HCT116 (cell line): ENCODE measurements at regions not wholly inside any gene's neighbourhood (a gene's known extent, or its start where the extent isn't known, plus 50 kb on each side); places are given as distances from the start of the nearest gene placed in this dataset.

ENCODE experiments used
- ATAC-seq: fragments of 200-7000 bp; cut with Tn5 transposase; 2 replicates; pipeline ENCODE4 v1.9.1; 2020; ENCODE audit warnings: mild to moderate bottlenecking, moderate library complexity
- BruUV-seq: library from RNA; stranded (reverse); fragments of 400-500 nt; replicated peaks from 2 replicates; lab custom pipeline; 2021; lab: Mats Ljungman, UMichigan
- CTCF ChIA-PET: fragments of 300-600 bp; sonication (Branson Sonifier 250); formaldehyde crosslinking; loops from one replicate; lab custom pipeline; 2021; ENCODE audit warnings: antibody characterized with exemption; lab: Charles Lee
- POLR2A ChIA-PET: fragments of 300-600, 350-600 bp; sonication (Branson Sonifier 250); formaldehyde crosslinking; loops from one replicate; lab custom pipeline; 2021; ENCODE audit warnings: antibody characterized with exemption; lab: Charles Lee
- RAD21 ChIA-PET, 2 experiments: fragments of 300-600 bp; sonication (Branson Sonifier 250); formaldehyde crosslinking; loops; one replicate each; lab custom pipeline; 2023; ENCODE audit warnings: low total read pairs in 2 of 2; ENCODE audit not compliant: uncharacterized antibody in 2 of 2, unreplicated experiment in 2 of 2, low non-redundant PET in 1 of 2; lab: Charles Lee
- DNase-seq: peaks from one replicate; pipeline ENCODE4 v3.0.0-alpha.2; 2010; ENCODE audit warnings: low read depth, low spot score
- H2AFZ ChIP-seq: fragments of 200-600 bp; shearing (Covaris generic), sonication (generic); 2 replicates; pipeline ENCODE4 v1.6.1; 2017; ENCODE audit warnings: low read depth, mixed run types, mixed read lengths, antibody characterized with exemption, low read length; ENCODE audit not compliant: poor library complexity, severe bottlenecking
- H3K27ac ChIP-seq: 2 replicates; pipeline ENCODE4 v1.5.1; 2012; ENCODE audit warnings: low read depth, low read length
- H3K27me3 ChIP-seq: fragments of 200-600 bp; sonication (generic); 2 replicates; pipeline ENCODE4 v1.6.1; 2016; ENCODE audit warnings: mixed run types, low read length, mixed read lengths; ENCODE audit not compliant: insufficient read depth
- H3K36me3 ChIP-seq, 2 experiments: fragments of 200-500 bp in 1 of 2; fragments of 200-600 bp in 1 of 2; sonication (Bioruptor generic) in 1 of 2; sonication (generic) in 1 of 2; 2 replicates each; pipeline versions ENCODE4 v1.5.1 to v1.6.1; 2014 to 2016; ENCODE audit warnings: low read length in 2 of 2, inconsistent platforms in 1 of 2, mixed read lengths in 1 of 2, mixed run types in 1 of 2; ENCODE audit not compliant: insufficient read depth in 2 of 2, control insufficient read depth in 1 of 2
- H3K4me1 ChIP-seq, 2 experiments: fragments of 200-600 bp in 1 of 2; sonication (generic) in 1 of 2; 2 replicates each; pipeline versions ENCODE4 v1.5.1 to v1.6.1; 2012 to 2017; ENCODE audit warnings: low read length in 2 of 2, inconsistent platforms in 1 of 2, mild to moderate bottlenecking in 1 of 2, mixed read lengths in 1 of 2, mixed run types in 1 of 2, moderate library complexity in 1 of 2; ENCODE audit not compliant: insufficient read depth in 2 of 2, control insufficient read depth in 1 of 2
- H3K4me2 ChIP-seq: fragments of 200-600 bp; sonication (generic); 2 replicates; pipeline ENCODE4 v1.6.1; 2017; ENCODE audit warnings: mixed run types, low read length, mixed read lengths
- H3K4me3 ChIP-seq, 2 experiments: fragments of 200-600 bp in 1 of 2; sonication (generic) in 1 of 2; replicated peaks in 1 of 2; 2 replicates each; pipeline ENCODE4 v1.5.1; 2011 to 2016; ENCODE audit warnings: low read length in 2 of 2, control low read depth in 1 of 2, low read depth in 1 of 2, mild to moderate bottlenecking in 1 of 2, mixed read lengths in 1 of 2, mixed run types in 1 of 2
- H3K79me2 ChIP-seq: fragments of 200-600 bp; sonication (generic); 2 replicates; pipeline ENCODE4 v1.6.1; 2017; ENCODE audit warnings: mild to moderate bottlenecking, mixed run types, low read length, moderate library complexity, mixed read lengths; ENCODE audit not compliant: insufficient read depth
- H3K9ac ChIP-seq: fragments of 200-600 bp; sonication (generic); 2 replicates; pipeline ENCODE4 v1.6.1; 2016; ENCODE audit warnings: low read length, mixed read lengths
- H3K9me2 ChIP-seq: fragments of 200-600 bp; sonication (generic), shearing (Covaris generic); 2 replicates; pipeline ENCODE4 v1.6.1; 2017; ENCODE audit warnings: mixed run types, mild to moderate bottlenecking, moderate library complexity; ENCODE audit not compliant: insufficient read depth
- H3K9me3 ChIP-seq, 2 experiments: fragments of 200-500 bp in 1 of 2; fragments of 200-600 bp in 1 of 2; sonication (Bioruptor generic) in 1 of 2; sonication (generic) in 1 of 2; 2 replicates each; pipeline ENCODE4 v1.6.1; 2014 to 2017; ENCODE audit warnings: low read length in 2 of 2, mixed read lengths in 2 of 2, inconsistent platforms in 1 of 2, low read depth in 1 of 2, mild to moderate bottlenecking in 1 of 2, mixed run types in 1 of 2, moderate library complexity in 1 of 2; ENCODE audit not compliant: control insufficient read depth in 1 of 2, insufficient read depth in 1 of 2
- H4K20me1 ChIP-seq: fragments of 200-600 bp; sonication (generic), shearing (Covaris generic); 2 replicates; pipeline ENCODE4 v1.6.1; 2017; ENCODE audit warnings: mixed run types, mild to moderate bottlenecking, moderate library complexity; ENCODE audit not compliant: insufficient read depth
- CEBPB ChIP-seq: IDR thresholded peaks from 2 replicates; pipeline ENCODE4 v1.6.1; 2012; ENCODE audit warnings: low read depth
- EZH2 ChIP-seq: fragments of 200-600 bp; sonication (generic); IDR thresholded peaks from 2 replicates; pipeline ENCODE4 v1.6.1; 2017; ENCODE audit warnings: antibody characterized with exemption, mixed run types
- EZH2phosphoT487 ChIP-seq: fragments of 200-600 bp; IDR thresholded peaks from 2 replicates; pipeline ENCODE4 v1.6.1; 2018; ENCODE audit warnings: antibody characterized with exemption, borderline replicate concordance
- FOSL1 ChIP-seq: IDR thresholded peaks from 2 replicates; pipeline ENCODE4 v1.6.1; 2012; ENCODE audit warnings: low read depth
- POLR2A ChIP-seq: IDR thresholded peaks from 2 replicates; pipeline ENCODE4 v1.7.0; 2011; ENCODE audit warnings: borderline replicate concordance; ENCODE audit not compliant: insufficient read depth, insufficient read length; ENCODE audit errors: extremely low read depth
- POLR2AphosphoS5 ChIP-seq: IDR thresholded peaks from 2 replicates; pipeline ENCODE4 v1.6.1; 2011; ENCODE audit warnings: mild to moderate bottlenecking, low read depth, low read length, moderate library complexity
- SIN3A ChIP-seq: IDR thresholded peaks from 2 replicates; pipeline ENCODE4 v1.6.1; 2012; ENCODE audit warnings: low read depth
- SRF ChIP-seq: IDR thresholded peaks from 2 replicates; pipeline ENCODE4 v1.6.1; 2012; ENCODE audit warnings: low read depth
- TCF7L2 ChIP-seq: IDR thresholded peaks from 2 replicates; pipeline ENCODE4 v1.7.0; 2011; ENCODE audit warnings: borderline replicate concordance, inconsistent platforms; ENCODE audit not compliant: insufficient read depth, insufficient read length; ENCODE audit errors: extremely low read depth
- YY1 ChIP-seq: IDR thresholded peaks from 2 replicates; pipeline ENCODE4 v1.6.1; 2011; ENCODE audit warnings: low read length, low read depth, moderate library complexity, mild to moderate bottlenecking; ENCODE audit not compliant: insufficient replicate concordance; ENCODE audit errors: extremely low read depth
- ZFX ChIP-seq: fragments of 450-650 bp; IDR thresholded peaks from 2 replicates; pipeline ENCODE4 v1.6.1; 2017
- intact Hi-C: fragments of 100-400 bp; cut with micrococcal nuclease; formaldehyde crosslinking; loops from 2 replicates; pipeline ENCODE4 v1.10.0; 2022
- TF ChIP-seq, protein P1 (sequence below): IDR thresholded peaks from 2 replicates; pipeline ENCODE4 v1.6.1; 2012

DNA sequence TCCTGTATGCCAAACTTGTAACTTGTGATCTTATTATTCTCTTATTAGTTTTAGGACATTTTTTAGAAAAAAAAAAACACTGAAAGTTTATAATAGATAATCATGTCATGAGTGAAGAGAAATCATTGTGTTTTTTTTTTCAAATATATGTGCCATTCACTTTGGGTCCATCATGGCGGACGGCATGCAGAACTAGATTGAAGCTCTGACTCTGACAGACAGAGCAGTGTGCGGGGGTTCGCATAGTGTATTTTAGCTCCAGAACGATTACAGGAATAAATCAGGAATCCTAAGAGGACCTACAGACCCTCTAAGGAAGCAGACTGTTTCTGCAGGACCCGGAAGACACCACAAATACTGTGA, 484.4 kb upstream of the REG3G start:
- ChIA-PET RAD21 (no interaction called here), POLR2A (no interaction called here)
- ATAC-seq = no peak
- H2AFZ ChIP-seq = no peak overlapping the region
- H3K36me3 ChIP-seq = no peaks in the 10 kb centered on the region
- no peak for TF ChIP-seq ZFX
- no peak for TF ChIP-seq POLR2AphosphoS5
- no peak for TF ChIP-seq FOSL1
- TF ChIP-seq EZH2phosphoT487 = no peak
- no peak for TF ChIP-seq SRF
- no peak for TF ChIP-seq POLR2A
- TF ChIP-seq YY1 = no peak
- TF ChIP-seq EZH2 = no peak
- no peak for TF ChIP-seq TCF7L2
- TF ChIP-seq CEBPB = no peak
- no peak for TF ChIP-seq SIN3A
- TF ChIP-seq, protein P1, sequence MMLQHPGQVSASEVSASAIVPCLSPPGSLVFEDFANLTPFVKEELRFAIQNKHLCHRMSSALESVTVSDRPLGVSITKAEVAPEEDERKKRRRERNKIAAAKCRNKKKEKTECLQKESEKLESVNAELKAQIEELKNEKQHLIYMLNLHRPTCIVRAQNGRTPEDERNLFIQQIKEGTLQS = no peak
- TF ChIP-seq, all 23 proteins: peak for 0
- Histone ChIP-seq H3K27ac (no peak overlapping the region), H4K20me1 (no peaks in the 10 kb centered on the region), H3K9ac (no peak overlapping the region), H3K9me3 (peaks cover 9 to 10% of the 10 kb centered on the region in 2 experiments; a peak in 2 of 4 replicates), H3K4me3 (no peak overlapping the region), H3K27me3 (no peaks in the 10 kb centered on the region), H3K9me2 (no peaks in the 10 kb centered on the region), H3K4me2 (no peak overlapping the region), H3K4me1 (no peaks in the 10 kb centered on the region), H3K79me2 (no peaks in the 10 kb centered on the region)
- DNase-seq = no peak
- BruUV-seq = no TSS peak
- CTCF ChIA-PET = no interaction called here
- intact Hi-C loops = no loop called here
